ENCODE measurements at regions not wholly inside any gene's neighbourhood (a gene's known extent, or its start where the extent isn't known, plus 50 kb on each side); places are given as distances from the start of the nearest gene placed in this dataset.

DNA sequence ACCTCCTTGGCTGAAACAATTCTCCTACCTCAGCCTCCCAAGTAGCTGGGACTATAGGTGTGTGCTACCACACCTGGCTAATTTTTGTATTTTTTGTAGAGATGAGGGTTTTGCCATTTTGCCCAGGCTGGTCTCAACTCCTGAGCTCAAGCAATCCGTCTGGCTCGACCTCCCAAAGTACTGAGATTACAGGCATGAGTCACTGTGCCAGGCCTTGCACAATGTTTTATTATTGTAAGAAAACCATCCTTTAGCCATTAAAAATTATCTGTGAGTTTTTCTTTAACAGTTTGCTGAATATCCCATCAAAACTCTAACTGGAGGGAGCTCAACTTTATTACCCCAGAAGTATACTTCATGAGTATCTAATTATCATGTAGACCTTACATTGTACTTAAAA is 900.3 kb downstream of the PCDH7 start:
- no peak overlapping the region for H2AFZ ChIP-seq (ENCODE audit: low read length)
- no peak overlapping the region for H3K9ac ChIP-seq (replicated peaks in 1 of 4; ENCODE audit: extremely low read depth in 1 of 4, low read depth in 3 of 4, low read length in 3 of 4)
- 88% methylated on average over 2 of the region's 2 CpGs; no CpG with 5 or more reads in 1 of the 2 experiments for WGBS, 2 experiments (ENCODE audit: extremely low coverage in 1 of 2, insufficient coverage in 1 of 2, insufficient read length in 1 of 2, insufficient replicate concordance in 2 of 2, low coverage in 1 of 2, low lambda C conversion rate in 2 of 2, missing lambda C conversion rate in 1 of 2)
- no peaks in the 10 kb centered on the region for H3K4me1 ChIP-seq (replicated peaks in 1 of 4; ENCODE audit: control insufficient read depth in 3 of 4, insufficient read depth in 4 of 4, low read length in 3 of 4)
- H2AK5ac ChIP-seq (ENCODE audit: low read depth, low read length), result no peak overlapping the region
- H3K79me1 ChIP-seq (ENCODE audit: low read depth, low read length), result no peaks in the 10 kb centered on the region
- no peak overlapping the region for H3K4me2 ChIP-seq (ENCODE audit: insufficient read depth in 1 of 2, low read depth in 2 of 2, low read length in 2 of 2)
- no peak overlapping the region for H3K18ac ChIP-seq (ENCODE audit: extremely low read depth, low read length)
- H3K27me3 ChIP-seq (replicated peaks in 1 of 4; ENCODE audit: control insufficient read depth in 3 of 4, extremely low read depth in 1 of 4, insufficient read depth in 3 of 4, low read length in 3 of 4), result no peaks in the 10 kb centered on the region
- TF ChIP-seq KDM4A (IDR thresholded peaks at IDR 0.05; ENCODE audit: low read depth, low read length, severe bottlenecking), result no peak
- TF ChIP-seq RNF2 (IDR thresholded peaks at IDR 0.05; ENCODE audit: borderline replicate concordance, low read depth, low read length, missing control alignments, poor library complexity, severe bottlenecking), result no peak
- no peak for TF ChIP-seq CBX5 (IDR thresholded peaks at IDR 0.05; ENCODE audit: low read depth, low read length)
- TF ChIP-seq USF2 (IDR thresholded peaks at IDR 0.05; ENCODE audit: low read length), result no peak
- no peak for TF ChIP-seq GTF2F1 (IDR thresholded peaks at IDR 0.05; ENCODE audit: borderline replicate concordance, low read depth, low read length)
- no peak for TF ChIP-seq HDAC2 (IDR thresholded peaks at IDR 0.05; ENCODE audit: borderline replicate concordance in 1 of 2, low read depth in 2 of 2, low read length in 2 of 2)
- TF ChIP-seq BRCA1 (IDR thresholded peaks at IDR 0.05; ENCODE audit: low read depth, low read length), result no peak
- TF ChIP-seq CTBP2 (IDR thresholded peaks at IDR 0.05; ENCODE audit: borderline replicate concordance, insufficient read depth, insufficient read length, low read length), result no peak
- no peak for TF ChIP-seq JUN (IDR thresholded peaks at IDR 0.05; ENCODE audit: low read depth, low read length)
- no peak for TF ChIP-seq TCF12 (IDR thresholded peaks at IDR 0.05; ENCODE audit: low read depth, low read length)
- TF ChIP-seq SUZ12 (IDR thresholded peaks at IDR 0.05; ENCODE audit: low read length), result no peak
- TF ChIP-seq SIN3A (conservative IDR thresholded peaks at IDR 0.05 in 1 of 2, IDR thresholded peaks at IDR 0.05 in 1 of 2; ENCODE audit: low read depth in 1 of 2, low read length in 2 of 2), result no peak
- no peak overlapping the region for H3K4ac ChIP-seq (replicated peaks; ENCODE audit: insufficient read length, low read depth, low read length)
- no peak overlapping the region for H4K91ac ChIP-seq (replicated peaks; ENCODE audit: insufficient read length, low read length)
- no peak overlapping the region for H3K23ac ChIP-seq (ENCODE audit: insufficient read length)
- H4K5ac ChIP-seq (ENCODE audit: insufficient read length, low read depth, low read length), result no peak overlapping the region
- no peak overlapping the region for H2BK15ac ChIP-seq (ENCODE audit: low read length)
- H4K20me1 ChIP-seq (replicated peaks in 1 of 2; ENCODE audit: control insufficient read depth in 1 of 2, insufficient read depth in 2 of 2, low read length in 2 of 2), result no peaks in the 10 kb centered on the region
- H3K23me2 ChIP-seq (ENCODE audit: low read depth, low read length), result no peaks in the 10 kb centered on the region; the same call in 1 of the 2 replicates
- no peak overlapping the region for H2BK120ac ChIP-seq (replicated peaks; ENCODE audit: low read depth, low read length)
- DNase-seq (ENCODE audit: low read depth in 1 of 2, low spot score in 2 of 2) (no peak), FAIRE-seq (no peak)
- H2BK5ac ChIP-seq (ENCODE audit: low read depth, low read length), result no peak overlapping the region
- H2BK12ac ChIP-seq (ENCODE audit: low read depth, low read length), result no peak overlapping the region
- no peak overlapping the region for H3K14ac ChIP-seq (ENCODE audit: insufficient read length)
- no peak overlapping the region for H4K8ac ChIP-seq (ENCODE audit: extremely low read depth, insufficient read depth, low read length)
- CTCF ChIA-PET (ENCODE audit: partially characterized antibody), result interaction anchor here (0.6 to 1.1 kb wide), 2 partner anchors 501 to 954 kb away, joined by 3 read pairs; no protein-coding TSS in a partner anchor
- no peak overlapping the region for H3K56ac ChIP-seq (replicated peaks; ENCODE audit: insufficient read length, low read depth, low read length)
- POLR2A ChIA-PET (ENCODE audit: partially characterized antibody), result no interaction called here
- no peaks in the 10 kb centered on the region for H3K79me2 ChIP-seq (ENCODE audit: control insufficient read depth in 1 of 2, insufficient read depth in 2 of 2, low read length in 2 of 2)
- H3K9me3 ChIP-seq (ENCODE audit: insufficient read depth in 2 of 2, low read depth in 1 of 2, low read length in 1 of 2), result no peaks in the 10 kb centered on the region
- H3K36me3 ChIP-seq (ENCODE audit: control insufficient read depth in 2 of 4, insufficient read depth in 4 of 4, low read length in 3 of 4), result no peaks in the 10 kb centered on the region
- no peak overlapping the region; the same call in 1 of the 2 replicates for H3K27ac ChIP-seq (ENCODE audit: low read depth, low read length)
- H2BK20ac ChIP-seq (ENCODE audit: low read length), result no peak overlapping the region
- H3K4me3 ChIP-seq (ENCODE audit: extremely low read depth in 1 of 4, insufficient read depth in 2 of 4, low read depth in 3 of 4, low read length in 4 of 4), result no peak overlapping the region
